VCaP (cell line): ENCODE measurements at regions not wholly inside any gene's neighbourhood (a gene's known extent, or its start where the extent isn't known, plus 50 kb on each side); places are given as distances from the start of the nearest gene placed in this dataset.

Experiments
- H3K27ac ChIP-seq: fragments of 450-650 bp; 2 replicates; pipeline ENCODE4 v1.5.1; 2017
- TF ChIP-seq, protein P1 (sequence below): fragments of 450-650 bp; conservative IDR thresholded peaks from 2 replicates; pipeline ENCODE4 v1.5.1; 2017; ENCODE audit warnings: mild to moderate bottlenecking, moderate library complexity

DNA sequence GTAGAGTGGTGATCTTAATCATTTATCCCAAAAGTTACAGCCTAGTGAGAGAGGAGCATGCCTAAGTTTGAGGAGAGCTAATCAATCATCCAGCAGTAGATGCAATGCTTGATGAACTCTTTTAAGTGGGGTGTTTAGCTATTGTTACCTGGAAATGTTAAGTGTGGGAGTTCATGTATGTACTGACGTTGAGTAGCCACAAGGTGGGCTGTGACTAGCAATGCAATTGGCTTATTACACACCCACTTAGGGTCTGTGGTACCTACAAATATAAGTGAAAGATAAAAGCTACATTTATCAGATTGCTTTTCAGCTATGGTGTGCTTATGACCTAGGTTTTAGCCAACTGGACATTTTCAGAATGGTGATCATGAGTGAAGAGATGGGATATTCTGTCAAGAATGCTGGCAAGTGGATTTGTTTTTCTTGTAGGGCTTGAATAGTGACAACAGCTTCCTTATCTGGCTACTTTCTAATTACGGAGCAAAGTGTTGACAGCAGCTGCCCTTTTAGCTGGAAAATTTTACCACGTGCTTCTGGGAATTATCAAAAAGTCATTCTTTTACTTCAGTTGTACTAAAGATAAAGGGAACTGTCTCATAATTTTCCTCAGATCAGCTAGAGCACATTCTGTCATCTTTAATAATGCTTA, 170.6 kb downstream of the POSTN start:
- no peak overlapping the region for H3K27ac ChIP-seq
- TF ChIP-seq, protein P1, sequence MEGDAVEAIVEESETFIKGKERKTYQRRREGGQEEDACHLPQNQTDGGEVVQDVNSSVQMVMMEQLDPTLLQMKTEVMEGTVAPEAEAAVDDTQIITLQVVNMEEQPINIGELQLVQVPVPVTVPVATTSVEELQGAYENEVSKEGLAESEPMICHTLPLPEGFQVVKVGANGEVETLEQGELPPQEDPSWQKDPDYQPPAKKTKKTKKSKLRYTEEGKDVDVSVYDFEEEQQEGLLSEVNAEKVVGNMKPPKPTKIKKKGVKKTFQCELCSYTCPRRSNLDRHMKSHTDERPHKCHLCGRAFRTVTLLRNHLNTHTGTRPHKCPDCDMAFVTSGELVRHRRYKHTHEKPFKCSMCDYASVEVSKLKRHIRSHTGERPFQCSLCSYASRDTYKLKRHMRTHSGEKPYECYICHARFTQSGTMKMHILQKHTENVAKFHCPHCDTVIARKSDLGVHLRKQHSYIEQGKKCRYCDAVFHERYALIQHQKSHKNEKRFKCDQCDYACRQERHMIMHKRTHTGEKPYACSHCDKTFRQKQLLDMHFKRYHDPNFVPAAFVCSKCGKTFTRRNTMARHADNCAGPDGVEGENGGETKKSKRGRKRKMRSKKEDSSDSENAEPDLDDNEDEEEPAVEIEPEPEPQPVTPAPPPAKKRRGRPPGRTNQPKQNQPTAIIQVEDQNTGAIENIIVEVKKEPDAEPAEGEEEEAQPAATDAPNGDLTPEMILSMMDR: no peak

DNA sequence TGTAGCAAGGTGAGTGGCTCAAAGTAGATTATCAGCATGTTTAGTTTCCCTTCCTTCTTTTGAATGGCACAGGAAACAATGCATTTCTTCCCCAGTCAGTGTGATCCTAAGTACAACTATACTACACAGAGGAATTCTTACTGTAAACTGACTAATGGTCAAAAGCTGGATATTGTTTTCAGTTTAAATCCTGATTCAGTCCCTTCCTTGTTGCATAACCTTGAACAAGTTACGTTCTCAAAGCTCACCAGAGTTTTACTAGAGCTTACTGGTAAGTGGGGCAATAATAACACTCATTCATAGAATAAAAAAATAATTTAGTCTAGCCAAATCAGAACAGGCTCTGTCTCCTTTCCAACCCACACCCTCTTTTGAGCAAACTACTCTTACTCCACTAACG, 180.1 kb downstream of the POSTN start:
- no peak overlapping the region for H3K27ac ChIP-seq
- TF ChIP-seq, protein P1: no peak

DNA sequence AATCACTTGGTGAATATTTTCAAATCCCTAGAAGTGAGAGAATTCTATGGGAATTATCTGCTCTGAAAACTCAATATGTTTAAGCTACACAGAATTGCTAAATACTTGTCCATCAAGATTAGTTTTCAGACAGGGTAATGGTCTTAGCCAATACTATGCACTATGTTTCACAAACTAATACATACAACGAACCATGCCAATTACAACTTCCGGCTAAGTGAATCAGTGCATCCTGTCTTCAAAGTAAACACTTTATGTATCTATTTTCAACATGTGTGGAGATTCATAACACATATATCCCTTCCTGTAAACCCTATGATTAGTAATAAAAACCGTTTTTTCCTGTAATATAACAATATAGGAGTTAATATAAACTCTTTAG, 181.5 kb downstream of the POSTN start:
- H3K27ac ChIP-seq: no peak overlapping the region
- TF ChIP-seq, protein P1: no peak

DNA sequence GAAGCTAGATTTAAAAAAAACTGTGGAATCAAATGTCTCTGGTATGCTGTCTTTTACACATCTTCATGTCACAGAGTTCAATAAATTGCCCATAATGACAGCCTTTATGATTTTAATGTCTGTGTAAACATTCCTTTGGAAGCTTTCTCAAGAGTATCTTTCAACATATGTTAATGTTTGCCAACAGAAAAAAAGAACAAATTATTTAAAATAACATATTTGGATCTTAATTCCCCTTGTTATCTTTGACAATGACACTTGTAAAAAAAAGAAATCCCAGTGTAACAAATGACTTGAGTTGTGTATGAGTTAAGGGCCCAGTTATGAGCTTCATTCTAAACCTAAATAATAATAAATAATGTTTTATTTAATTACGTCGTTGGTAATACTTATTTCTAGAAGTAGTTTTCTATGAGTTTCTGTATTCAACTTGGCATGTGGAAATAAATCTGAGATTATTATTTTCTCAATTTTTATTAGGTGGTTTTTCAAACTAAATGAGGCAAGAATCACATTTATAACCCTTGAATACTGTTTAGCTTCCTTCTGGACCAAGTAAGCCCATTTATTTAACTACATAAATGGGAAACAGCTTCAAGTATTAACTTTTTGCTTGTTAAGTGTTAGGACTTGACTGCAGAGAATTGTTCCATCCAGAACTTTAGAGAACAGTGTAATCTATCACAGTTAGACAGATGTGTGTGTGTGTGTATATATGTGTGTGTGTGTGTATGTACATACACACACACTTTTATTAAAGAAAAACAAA, 182.1 kb downstream of the POSTN start:
- no peak overlapping the region for H3K27ac ChIP-seq
- TF ChIP-seq, protein P1: no peak

DNA sequence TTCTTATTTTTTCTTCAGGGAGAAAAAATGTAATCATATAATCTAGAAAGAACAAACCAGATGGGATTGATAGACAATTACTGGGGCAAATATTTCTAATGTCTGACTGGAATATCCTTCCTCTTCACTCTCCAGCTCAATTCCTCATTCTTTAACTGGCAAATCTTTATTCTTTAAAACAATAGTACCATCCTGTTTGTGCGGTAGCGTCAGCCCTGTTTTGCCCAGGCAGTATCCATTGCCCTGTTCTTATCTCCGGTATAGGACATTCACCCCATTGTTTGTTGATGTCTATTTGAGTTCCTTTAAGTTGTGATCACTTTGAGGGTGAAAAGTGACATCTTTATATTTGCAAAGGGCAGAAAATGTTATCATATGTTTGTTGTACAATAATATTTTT, 185.4 kb downstream of the POSTN start:
- no peak overlapping the region for H3K27ac ChIP-seq

DNA sequence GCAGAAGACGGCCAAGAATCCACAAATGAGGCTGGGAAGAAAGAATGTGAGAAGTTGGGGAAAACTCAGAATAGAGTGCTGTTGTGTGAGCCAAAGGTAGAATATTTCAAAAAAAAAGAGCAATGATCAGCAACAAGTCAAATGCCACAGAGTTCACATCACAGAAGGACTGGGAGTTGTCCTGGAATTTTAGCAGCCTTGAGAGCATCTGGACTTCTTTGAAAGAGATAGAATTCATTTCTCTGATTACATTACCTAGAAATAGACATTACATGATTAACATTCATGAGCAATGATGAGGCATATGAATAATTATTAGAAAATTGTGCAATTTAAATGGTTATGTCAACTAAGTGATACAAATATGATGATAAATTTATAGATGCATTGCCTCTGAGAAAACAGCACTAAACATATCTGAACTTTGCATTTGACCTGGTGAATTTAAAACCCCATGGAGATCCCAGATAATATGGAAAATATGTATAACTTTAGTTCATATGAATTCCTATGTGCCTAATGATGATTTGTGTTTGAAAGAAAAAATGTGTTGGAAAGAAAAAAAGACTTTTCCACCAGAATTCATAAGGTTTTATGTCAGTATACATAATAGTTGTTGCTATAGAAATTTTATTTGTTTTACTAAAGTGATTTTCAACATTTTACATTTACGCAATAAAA, 186.2 kb downstream of the POSTN start:
- H3K27ac ChIP-seq: no peak overlapping the region
- TF ChIP-seq, protein P1: no peak

More for the DNA sequence above, 185.4 kb downstream of the POSTN start:
- TF ChIP-seq, protein P1: no peak

DNA sequence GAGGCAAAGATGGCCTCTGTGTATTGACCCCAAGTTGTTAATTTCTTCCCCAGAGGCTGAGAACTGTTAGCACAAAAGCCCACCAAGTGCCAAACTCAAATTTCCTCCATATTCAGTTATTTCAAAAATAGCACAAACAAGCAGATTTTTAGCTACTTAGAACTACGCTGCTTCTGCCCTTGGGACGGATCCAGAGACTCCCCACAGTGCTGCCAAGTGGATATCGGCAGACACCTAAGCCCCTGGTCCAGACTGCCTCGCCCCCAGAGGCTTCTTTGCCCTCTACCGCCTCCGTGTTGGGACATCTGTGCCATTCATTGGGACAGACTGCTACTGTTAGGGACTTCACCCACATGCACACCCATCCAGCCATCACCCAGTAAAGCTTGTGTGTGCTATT, 188.3 kb downstream of the POSTN start:
- H3K27ac ChIP-seq: no peak overlapping the region
- TF ChIP-seq, protein P1: no peak
